A549 (cell line): ENCODE measurements at regions not wholly inside any gene's neighbourhood (a gene's known extent, or its start where the extent isn't known, plus 50 kb on each side); places are given as distances from the start of the nearest gene placed in this dataset.

Experiments
- ATAC-seq, 2 experiments: fragments of 200-7000 bp in 1 of 2; fragments of >200 bp in 1 of 2; cut with Nextera tagmentation in 1 of 2; cut with Tn5 transposase in 1 of 2; 3 replicates each; pipeline versions ENCODE4 v1.8.0 to v1.9.1; 2018 to 2020; ENCODE audit warnings: mild to moderate bottlenecking in 1 of 2, moderate library complexity in 1 of 2
- CTCF ChIA-PET: fragments of 300-600 bp; sonication (Branson Sonifier 250); formaldehyde crosslinking; extraction: SDS; loops from one replicate; lab custom pipeline; 2021; ENCODE audit warnings: antibody characterized with exemption, inconsistent platforms; lab: Yijun Ruan, JAX
- POLR2A ChIA-PET: fragments of 350-600 bp; formaldehyde crosslinking; extraction: SDS; loops from one replicate; lab custom pipeline; 2021; ENCODE audit warnings: antibody characterized with exemption, inconsistent platforms; lab: Yijun Ruan, JAX
- DNase-seq, 2 experiments: peaks; one replicate each; pipeline versions ENCODE4 v3.0.0 to v3.0.0-alpha.2; 2011 to 2016; ENCODE audit warnings: low read depth in 1 of 2, low spot score in 1 of 2
- FAIRE-seq: peaks from 2 replicates; lab custom pipeline; 2011; peaks lifted over from hg19 to GRCh38; lab: Jason Lieb, UNC
- H3K27ac ChIP-seq, 2 experiments: fragments of >200 bp; sonication (Bioruptor Twin); formaldehyde crosslinking; 3 replicates each; pipeline ENCODE4 v1.5.1; 2016 to 2017
- H3K4me1 ChIP-seq: fragments of >200 bp; sonication (Bioruptor Twin); formaldehyde crosslinking; 3 replicates; pipeline ENCODE4 v1.6.1; 2016
- H3K4me2 ChIP-seq: fragments of >200 bp; sonication (Bioruptor Twin); formaldehyde crosslinking; 3 replicates; pipeline ENCODE4 v1.6.1; 2016
- H3K4me3 ChIP-seq: fragments of >200 bp; sonication (Bioruptor Twin); formaldehyde crosslinking; 3 replicates; pipeline ENCODE4 v1.5.1; 2016
- H3K9me3 ChIP-seq: fragments of >200 bp; sonication (Bioruptor Twin); formaldehyde crosslinking; 3 replicates; pipeline ENCODE4 v1.6.1; 2016
- ATOH8 ChIP-seq: fragments of 250-450 bp; sonication (Bioruptor Pico); IDR thresholded peaks from 2 replicates; pipeline ENCODE4 v1.5.0; 2020; ENCODE audit warnings: low read depth, mild to moderate bottlenecking, moderate library complexity
- CBX2 ChIP-seq: fragments of 200-600 bp; sonication (generic); IDR thresholded peaks from 2 replicates; pipeline ENCODE4 v1.6.1; 2016; ENCODE audit warnings: low read depth, mild to moderate bottlenecking, borderline replicate concordance
- CBX8 ChIP-seq: fragments of 200-600 bp; sonication (generic); IDR thresholded peaks from 2 replicates; pipeline ENCODE4 v1.6.1; 2016
- CHD2 ChIP-seq: fragments of 150-350 bp; IDR thresholded peaks from 2 replicates; pipeline ENCODE4 v1.6.1; 2014; ENCODE audit warnings: low read length; ENCODE audit not compliant: partially characterized antibody
- CHD4 ChIP-seq: fragments of 200-600 bp; sonication (generic); IDR thresholded peaks from 2 replicates; pipeline ENCODE4 v1.6.1; 2016; ENCODE audit warnings: antibody characterized with exemption, mild to moderate bottlenecking, borderline replicate concordance
- EHF ChIP-seq: fragments of 250-450 bp; sonication (Bioruptor Pico); IDR thresholded peaks from 2 replicates; pipeline ENCODE4 v1.5.0; 2020; ENCODE audit warnings: mild to moderate bottlenecking
- EHMT2 ChIP-seq: fragments of 200-600 bp; sonication (generic); IDR thresholded peaks from 2 replicates; pipeline ENCODE4 v1.6.1; 2016; ENCODE audit warnings: antibody characterized with exemption, low read depth, mild to moderate bottlenecking, moderate library complexity
- ELK1 ChIP-seq: fragments of 150-350 bp; IDR thresholded peaks from 2 replicates; pipeline ENCODE4 v1.6.1; 2014; ENCODE audit warnings: low read depth, mild to moderate bottlenecking, low read length
- FOXS1 ChIP-seq: fragments of 250-450 bp; sonication (Bioruptor Pico); IDR thresholded peaks from 2 replicates; pipeline ENCODE4 v1.5.0; 2020; ENCODE audit warnings: mild to moderate bottlenecking, moderate library complexity
- HDAC2 ChIP-seq: fragments of 200-600 bp; sonication (generic); IDR thresholded peaks from 2 replicates; pipeline ENCODE4 v1.6.1; 2016
- HMGXB4 ChIP-seq: fragments of 250-450 bp; sonication (Bioruptor Pico); IDR thresholded peaks from 2 replicates; pipeline ENCODE4 v1.5.0; 2021; ENCODE audit warnings: mild to moderate bottlenecking, moderate library complexity, borderline replicate concordance
- HOXA7 ChIP-seq: fragments of 250-450 bp; sonication (Bioruptor Pico); IDR thresholded peaks from 2 replicates; pipeline ENCODE4 v1.5.0; 2020; ENCODE audit warnings: mild to moderate bottlenecking, moderate library complexity
- HOXB13 ChIP-seq: fragments of 250-450 bp; sonication (Bioruptor Pico); IDR thresholded peaks from 2 replicates; pipeline ENCODE4 v1.5.0; 2020; ENCODE audit warnings: low read depth, mild to moderate bottlenecking, moderate library complexity
- KDM5A ChIP-seq: fragments of 200-600 bp; sonication (generic); IDR thresholded peaks from 2 replicates; pipeline ENCODE4 v1.6.1; 2016; ENCODE audit warnings: antibody characterized with exemption, mild to moderate bottlenecking
- MAFK ChIP-seq: fragments of 450-650 bp; IDR thresholded peaks from 2 replicates; pipeline ENCODE4 v1.6.1; 2014; ENCODE audit not compliant: partially characterized antibody
- MYC ChIP-seq: IDR thresholded peaks from 2 replicates; pipeline ENCODE4 v1.6.1; 2012; ENCODE audit warnings: mild to moderate bottlenecking, inconsistent platforms, low read length, improper control_type of control experiment, borderline replicate concordance
- NPAS2 ChIP-seq: fragments of 250-450 bp; sonication (Bioruptor Pico); IDR thresholded peaks from 2 replicates; pipeline ENCODE4 v1.8.0; 2022; ENCODE audit warnings: mild to moderate bottlenecking, moderate library complexity, borderline replicate concordance
- PHF8 ChIP-seq: fragments of 200-600 bp; sonication (generic); IDR thresholded peaks from 2 replicates; pipeline ENCODE4 v1.6.1; 2016; ENCODE audit warnings: low read depth, mild to moderate bottlenecking, antibody characterized with exemption, moderate library complexity, borderline replicate concordance
- RARB ChIP-seq: fragments of 250-450 bp; sonication (Bioruptor Pico); IDR thresholded peaks from 2 replicates; pipeline ENCODE4 v1.8.0; 2021; ENCODE audit warnings: mild to moderate bottlenecking, moderate library complexity
- RCOR1 ChIP-seq: fragments of 150-350 bp; IDR thresholded peaks from 2 replicates; pipeline ENCODE4 v1.6.1; 2014; ENCODE audit warnings: antibody characterized with exemption, low read length, low read depth
- SMC3 ChIP-seq: fragments of >200 bp; sonication (Bioruptor Twin); formaldehyde crosslinking; IDR thresholded peaks from 3 replicates; pipeline ENCODE4 v1.6.1; 2018; ENCODE audit warnings: inconsistent platforms
- SREBF2 ChIP-seq: fragments of 450-650 bp; IDR thresholded peaks from 2 replicates; pipeline ENCODE4 v1.6.1; 2014; ENCODE audit warnings: mild to moderate bottlenecking, moderate library complexity
- TFCP2L1 ChIP-seq: fragments of 250-450 bp; sonication (Bioruptor Pico); IDR thresholded peaks from 2 replicates; pipeline ENCODE4 v1.5.0; 2021; ENCODE audit warnings: mild to moderate bottlenecking
- TP53 ChIP-seq: fragments of 250-450 bp; sonication (Bioruptor Pico); IDR thresholded peaks from 2 replicates; pipeline ENCODE4 v1.5.0; 2021; ENCODE audit warnings: mild to moderate bottlenecking, moderate library complexity
- ZC3H11A ChIP-seq: fragments of 450-650 bp; IDR thresholded peaks from 2 replicates; pipeline ENCODE4 v1.6.1; 2014; ENCODE audit warnings: antibody characterized with exemption, mild to moderate bottlenecking
- ZFP36 ChIP-seq: fragments of 450-650 bp; IDR thresholded peaks from 2 replicates; pipeline ENCODE4 v1.6.1; 2014; ENCODE audit warnings: borderline replicate concordance; ENCODE audit not compliant: partially characterized antibody
- ZNF302 ChIP-seq: fragments of 250-450 bp; sonication (Bioruptor Pico); IDR thresholded peaks from 2 replicates; pipeline ENCODE4 v1.9.0; 2021; ENCODE audit warnings: inconsistent platforms, mild to moderate bottlenecking, moderate library complexity
- ZSCAN20 ChIP-seq: fragments of 250-450 bp; sonication (Bioruptor Pico); IDR thresholded peaks from 2 replicates; pipeline ENCODE4 v1.8.0; 2022; ENCODE audit warnings: mild to moderate bottlenecking, moderate library complexity
- WGBS: methylation state at CpG from one replicate; pipeline ENCODE4 v1.1.6; 2017; ENCODE audit errors: missing lambda C conversion rate; 5-methylcytosine and 5-hydroxymethylcytosine counted together

GRCh38 chr10:28788252-28788651 lies 110.9 kb downstream of the BAMBI start (continued):
- TF ChIP-seq HOXB13 (CRISPR knock-in tag) (no peak), PHF8 (no peak)
- TF ChIP-seq, all 56 proteins: peak for 0

GRCh38 chr10:28788762-28789161 lies 111.4 kb downstream of the BAMBI start:
- H3K4me3 ChIP-seq: no peak overlapping the region
- no peaks in the 10 kb centered on the region for H3K4me1 ChIP-seq
- ATAC-seq: no peak
- 86% methylated on average over 5 of the region's 5 CpGs for WGBS
- POLR2A ChIA-PET: no interaction called here
- no peak overlapping the region for H3K4me2 ChIP-seq
- no peaks in the 10 kb centered on the region for H3K9me3 ChIP-seq
- TF ChIP-seq TP53 (CRISPR knock-in tag) (no peak), ATOH8 (no peak), TFCP2L1 (CRISPR knock-in tag) (no peak), FOXS1 (CRISPR knock-in tag) (no peak), CHD2 (no peak), KDM5A (no peak), CBX8 (no peak), SREBF2 (no peak), CBX2 (no peak), EHMT2 (no peak), EHF (CRISPR knock-in tag) (no peak), ELK1 (no peak), HDAC2 (no peak), ZFP36 (no peak), SMC3 (no peak), MYC (no peak), HMGXB4 (no peak), ZNF302 (CRISPR knock-in tag) (no peak)
- TF ChIP-seq, all 56 proteins: peak for 0
- no peak overlapping the region for H3K27ac ChIP-seq
- FAIRE-seq (no peak), DNase-seq (no peak)
- CTCF ChIA-PET: no interaction called here

GRCh38 chr10:28790146-28790545 lies 112.8 kb downstream of the BAMBI start:
- ChIA-PET CTCF (interaction anchor here (1.2 to 1.3 kb wide), 2 partner anchors 21 to 202 kb away, joined by 3 to 4 read pairs; no protein-coding TSS in a partner anchor), POLR2A (no interaction called here)
- no peak overlapping the region for H3K27ac ChIP-seq
- H3K4me2 ChIP-seq: no peak overlapping the region
- no peaks in the 10 kb centered on the region for H3K9me3 ChIP-seq
- FAIRE-seq (no peak), ATAC-seq (no peak), DNase-seq (no peak)
- TF ChIP-seq CBX2: no peak
- no peak for TF ChIP-seq NPAS2 (CRISPR knock-in tag)
- no peak for TF ChIP-seq CHD4
- no peak for TF ChIP-seq HMGXB4
- TF ChIP-seq CBX8: no peak
- TF ChIP-seq ZSCAN20 (CRISPR knock-in tag): no peak
- no peak for TF ChIP-seq SMC3
- TF ChIP-seq RCOR1: no peak
- TF ChIP-seq MAFK: no peak
- TF ChIP-seq ZC3H11A: no peak
- no peak for TF ChIP-seq HOXB13 (CRISPR knock-in tag)
- TF ChIP-seq HOXA7: no peak
- no peak for TF ChIP-seq EHMT2
- no peak for TF ChIP-seq MYC
- TF ChIP-seq RARB (CRISPR knock-in tag): no peak
- WGBS: 87% methylated on average over 8 of the region's 8 CpGs
- H3K4me1 ChIP-seq: no peaks in the 10 kb centered on the region
- no peak overlapping the region for H3K4me3 ChIP-seq
